GM23338 (cell line): ENCODE measurements at regions not wholly inside any gene's neighbourhood (a gene's known extent, or its start where the extent isn't known, plus 50 kb on each side); places are given as distances from the start of the nearest gene placed in this dataset.

Source experiments
- ATAC-seq: fragments of 200-7000 bp; cut with Tn5 transposase; 3 replicates; pipeline ENCODE4 v1.9.1; 2020
- DNase-seq: peaks from one replicate; pipeline ENCODE4 v3.0.0-alpha.2; 2015; ENCODE audit warnings: low spot score
- H2AFZ ChIP-seq: fragments of 200-600 bp; sonication (generic); 2 replicates; pipeline ENCODE4 v1.8.0; 2016; ENCODE audit warnings: antibody characterized with exemption, mild to moderate bottlenecking, moderate library complexity
- H3F3A ChIP-seq: fragments of 200-600 bp; sonication (generic); replicated peaks from 2 replicates; pipeline ENCODE4 v1.8.0; 2017; ENCODE audit warnings: antibody characterized with exemption, mixed run types, low read depth
- H3K27ac ChIP-seq: fragments of 200-600 bp; sonication (generic); 2 replicates; pipeline ENCODE4 v1.6.1; 2016; ENCODE audit warnings: low read depth
- H3K27me3 ChIP-seq: fragments of 200-600 bp; sonication (generic); 2 replicates; pipeline ENCODE4 v1.8.0; 2016; ENCODE audit warnings: mild to moderate bottlenecking, mixed run types, moderate library complexity; ENCODE audit not compliant: insufficient read depth
- H3K36me3 ChIP-seq: fragments of 200-600 bp; sonication (generic); 2 replicates; pipeline ENCODE4 v1.8.0; 2016; ENCODE audit warnings: mild to moderate bottlenecking; ENCODE audit not compliant: insufficient read depth
- H3K4me1 ChIP-seq: fragments of 200-600 bp; sonication (generic); 2 replicates; pipeline ENCODE4 v1.8.0; 2016; ENCODE audit warnings: mild to moderate bottlenecking, moderate library complexity; ENCODE audit not compliant: insufficient read depth
- H3K4me2 ChIP-seq: fragments of 200-600 bp; sonication (generic); 2 replicates; pipeline ENCODE4 v1.7.1; 2017; ENCODE audit warnings: mixed run types
- H3K4me3 ChIP-seq: fragments of 200-600 bp; sonication (generic); 2 replicates; pipeline ENCODE4 v1.6.1; 2016; ENCODE audit warnings: mixed run types
- H3K79me2 ChIP-seq: fragments of 200-600 bp; sonication (generic); replicated peaks from 2 replicates; pipeline ENCODE4 v1.8.0; 2017; ENCODE audit warnings: mild to moderate bottlenecking; ENCODE audit not compliant: insufficient read depth
- H3K9me2 ChIP-seq: fragments of 200-600 bp; sonication (generic); 2 replicates; pipeline ENCODE4 v1.8.0; 2017; ENCODE audit not compliant: insufficient read depth
- H4K20me1 ChIP-seq: fragments of 200-600 bp; sonication (generic); replicated peaks from 2 replicates; pipeline ENCODE4 v1.8.0; 2017; ENCODE audit warnings: mild to moderate bottlenecking; ENCODE audit not compliant: insufficient read depth
- H3K27ac Mint-ChIP-seq: 2 replicates; pipeline ENCODE4 v1.8.0; 2020; ENCODE audit warnings: inconsistent platforms, mild to moderate bottlenecking, moderate library complexity, mixed read lengths
- H3K27me3 Mint-ChIP-seq: 3 replicates; pipeline ENCODE4 v1.8.0; 2022; ENCODE audit warnings: low read depth, mild to moderate bottlenecking, moderate library complexity, mixed read lengths, inconsistent platforms; ENCODE audit not compliant: insufficient read depth, poor library complexity
- H3K36me3 Mint-ChIP-seq: 3 replicates; pipeline ENCODE4 v1.8.0; 2021; ENCODE audit warnings: low read depth, mild to moderate bottlenecking, inconsistent platforms, moderate library complexity, mixed read lengths
- H3K4me1 Mint-ChIP-seq: 3 replicates; pipeline ENCODE4 v1.8.0; 2020; ENCODE audit warnings: mild to moderate bottlenecking, inconsistent platforms, mixed read lengths
- H3K4me3 Mint-ChIP-seq: 3 replicates; pipeline ENCODE4 v1.8.0; 2021; ENCODE audit warnings: moderate library complexity, mild to moderate bottlenecking, inconsistent platforms, mixed read lengths
- H3K9me3 Mint-ChIP-seq: 3 replicates; pipeline ENCODE4 v1.8.0; 2020; ENCODE audit warnings: moderate library complexity, mild to moderate bottlenecking, inconsistent platforms, mixed read lengths
- CREB1 ChIP-seq: fragments of 250-450 bp; sonication (Bioruptor Pico); IDR thresholded peaks from 2 replicates; pipeline ENCODE4 v1.5.0; 2020; ENCODE audit warnings: low read depth, mild to moderate bottlenecking, moderate library complexity
- EZH2 ChIP-seq: fragments of 200-600 bp; sonication (generic); IDR thresholded peaks from one replicate; pipeline ENCODE4 v1.8.0; 2017; ENCODE audit warnings: antibody characterized with exemption, mild to moderate bottlenecking, low read depth; ENCODE audit not compliant: unreplicated experiment
- EZH2phosphoT487 ChIP-seq: fragments of 200-600 bp; sonication (generic); IDR thresholded peaks from one replicate; pipeline ENCODE4 v1.8.1; 2018; ENCODE audit warnings: antibody characterized with exemption; ENCODE audit not compliant: unreplicated experiment
- JUNB ChIP-seq: IDR thresholded peaks from one replicate; pipeline ENCODE4 v1.6.1; 2016; ENCODE audit warnings: antibody characterized with exemption; ENCODE audit not compliant: unreplicated experiment
- NANOG ChIP-seq: IDR thresholded peaks from 2 replicates; pipeline ENCODE4 v1.6.1; 2016; ENCODE audit warnings: antibody characterized with exemption, borderline replicate concordance
- POLR2AphosphoS5 ChIP-seq: IDR thresholded peaks from 2 replicates; pipeline ENCODE4 v1.6.1; 2016; ENCODE audit warnings: antibody characterized with exemption, low read depth
- STAT1 ChIP-seq: IDR thresholded peaks from one replicate; pipeline ENCODE4 v1.6.1; 2016; ENCODE audit warnings: antibody characterized with exemption; ENCODE audit not compliant: unreplicated experiment
- ZNF114 ChIP-seq: fragments of 250-450 bp; sonication (Bioruptor Pico); IDR thresholded peaks from 2 replicates; pipeline ENCODE4 v1.5.0; 2020; ENCODE audit warnings: mild to moderate bottlenecking, moderate library complexity
- TF ChIP-seq, protein P1 (sequence below), 2 experiments: fragments of 200-600 bp in 1 of 2; sonication (generic) in 1 of 2; conservative IDR thresholded peaks; 2 replicates each; pipeline versions ENCODE4 v1.5.1 to v1.6.1; 2016 to 2017; ENCODE audit warnings: antibody characterized with exemption in 2 of 2, low read depth in 2 of 2, mild to moderate bottlenecking in 2 of 2, moderate library complexity in 1 of 2
- TF ChIP-seq, protein P2 (sequence below): IDR thresholded peaks from 2 replicates; pipeline ENCODE4 v1.6.1; 2016; ENCODE audit warnings: antibody characterized with exemption
- TF ChIP-seq, protein P3 (sequence below): fragments of 250-450 bp; sonication (Bioruptor Pico); IDR thresholded peaks from 2 replicates; pipeline ENCODE4 v1.5.0; 2020; ENCODE audit warnings: mild to moderate bottlenecking, moderate library complexity

DNA sequence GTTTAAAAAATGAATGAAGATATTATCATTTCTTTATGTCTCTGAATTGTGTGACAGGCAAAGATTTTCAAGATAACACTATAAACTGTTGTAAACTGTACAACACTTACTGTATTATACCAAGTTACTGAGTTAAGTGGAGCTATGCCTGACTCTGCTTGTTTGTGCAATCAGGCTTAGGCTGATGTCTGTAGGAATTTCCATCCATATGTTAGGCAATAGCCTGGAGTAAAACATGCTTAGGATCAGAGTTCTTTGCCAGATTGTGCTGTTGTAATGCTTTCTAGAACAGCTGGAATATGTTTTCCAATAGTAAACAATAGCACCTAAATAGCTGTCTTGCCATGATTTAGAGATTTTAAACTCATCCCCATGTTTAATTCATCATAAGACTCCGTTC is 1496.7 kb downstream of the CDH11 start:
- no peaks in the 10 kb centered on the region for H3K27me3 ChIP-seq
- no peaks in the 10 kb centered on the region for H3K27me3 Mint-ChIP-seq
- no peak overlapping the region for H3K27ac Mint-ChIP-seq
- no peaks in the 10 kb centered on the region for H3F3A ChIP-seq
- H3K4me1 Mint-ChIP-seq, result peaks cover 12% of the 10 kb centered on the region
- no peak overlapping the region for H3K4me3 ChIP-seq
- H3K9me2 ChIP-seq, result no peaks in the 10 kb centered on the region
- no peaks in the 10 kb centered on the region for H3K79me2 ChIP-seq
- ATAC-seq (no peak), DNase-seq (no peak)
- H4K20me1 ChIP-seq, result no peaks in the 10 kb centered on the region
- peaks cover under 1% of the 10 kb centered on the region; the same call in 1 of the 3 replicates for H3K36me3 Mint-ChIP-seq
- H3K4me3 Mint-ChIP-seq, result no peak overlapping the region
- H3K4me2 ChIP-seq, result no peak overlapping the region
- H3K9me3 Mint-ChIP-seq, result peaks cover 1% of the 10 kb centered on the region; the same call in 1 of the 3 replicates
- H3K27ac ChIP-seq, result no peak overlapping the region
- no peak for TF ChIP-seq CREB1 (CRISPR knock-in tag)
- TF ChIP-seq ZNF114 (CRISPR knock-in tag), result no peak
- no peak for TF ChIP-seq POLR2AphosphoS5
- no peak for TF ChIP-seq EZH2phosphoT487
- no peak for TF ChIP-seq STAT1
- TF ChIP-seq EZH2, result no peak
- TF ChIP-seq, protein P1, sequence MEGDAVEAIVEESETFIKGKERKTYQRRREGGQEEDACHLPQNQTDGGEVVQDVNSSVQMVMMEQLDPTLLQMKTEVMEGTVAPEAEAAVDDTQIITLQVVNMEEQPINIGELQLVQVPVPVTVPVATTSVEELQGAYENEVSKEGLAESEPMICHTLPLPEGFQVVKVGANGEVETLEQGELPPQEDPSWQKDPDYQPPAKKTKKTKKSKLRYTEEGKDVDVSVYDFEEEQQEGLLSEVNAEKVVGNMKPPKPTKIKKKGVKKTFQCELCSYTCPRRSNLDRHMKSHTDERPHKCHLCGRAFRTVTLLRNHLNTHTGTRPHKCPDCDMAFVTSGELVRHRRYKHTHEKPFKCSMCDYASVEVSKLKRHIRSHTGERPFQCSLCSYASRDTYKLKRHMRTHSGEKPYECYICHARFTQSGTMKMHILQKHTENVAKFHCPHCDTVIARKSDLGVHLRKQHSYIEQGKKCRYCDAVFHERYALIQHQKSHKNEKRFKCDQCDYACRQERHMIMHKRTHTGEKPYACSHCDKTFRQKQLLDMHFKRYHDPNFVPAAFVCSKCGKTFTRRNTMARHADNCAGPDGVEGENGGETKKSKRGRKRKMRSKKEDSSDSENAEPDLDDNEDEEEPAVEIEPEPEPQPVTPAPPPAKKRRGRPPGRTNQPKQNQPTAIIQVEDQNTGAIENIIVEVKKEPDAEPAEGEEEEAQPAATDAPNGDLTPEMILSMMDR (conservative IDR thresholded peaks at IDR 0.05; ENCODE audit: low read depth in 2 of 2), result no peak
- TF ChIP-seq, protein P2, sequence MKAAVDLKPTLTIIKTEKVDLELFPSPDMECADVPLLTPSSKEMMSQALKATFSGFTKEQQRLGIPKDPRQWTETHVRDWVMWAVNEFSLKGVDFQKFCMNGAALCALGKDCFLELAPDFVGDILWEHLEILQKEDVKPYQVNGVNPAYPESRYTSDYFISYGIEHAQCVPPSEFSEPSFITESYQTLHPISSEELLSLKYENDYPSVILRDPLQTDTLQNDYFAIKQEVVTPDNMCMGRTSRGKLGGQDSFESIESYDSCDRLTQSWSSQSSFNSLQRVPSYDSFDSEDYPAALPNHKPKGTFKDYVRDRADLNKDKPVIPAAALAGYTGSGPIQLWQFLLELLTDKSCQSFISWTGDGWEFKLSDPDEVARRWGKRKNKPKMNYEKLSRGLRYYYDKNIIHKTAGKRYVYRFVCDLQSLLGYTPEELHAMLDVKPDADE, result no peak
- TF ChIP-seq JUNB, result no peak
- TF ChIP-seq NANOG, result no peak
- H3K36me3 ChIP-seq, result no peaks in the 10 kb centered on the region
- H3K4me1 ChIP-seq, result peaks cover 7% of the 10 kb centered on the region
- H2AFZ ChIP-seq, result no peak overlapping the region

DNA sequence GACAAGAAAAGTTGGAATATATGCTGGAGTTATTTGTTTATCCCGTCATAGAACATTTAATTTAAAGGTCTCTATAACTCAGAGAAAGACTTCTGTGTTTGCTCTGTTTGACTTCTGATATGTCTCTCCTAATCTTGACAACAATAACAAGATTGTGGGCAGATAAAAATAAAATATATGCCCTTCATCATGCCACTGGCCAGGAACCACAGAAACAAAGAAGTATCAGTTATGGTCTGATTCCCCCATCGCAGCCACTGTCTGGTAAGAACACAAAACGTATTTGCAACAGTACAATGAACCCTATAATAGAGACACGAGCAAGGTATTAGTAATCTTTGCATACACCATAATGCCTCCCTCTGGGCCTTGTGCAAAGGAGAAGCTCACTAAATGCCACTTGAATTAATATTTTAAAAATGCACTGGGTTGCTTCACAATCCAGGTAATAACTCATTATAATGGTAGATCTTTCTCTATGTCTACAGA is 1498.3 kb downstream of the CDH11 start:
- Histone ChIP-seq H3K79me2 (no peaks in the 10 kb centered on the region), H3K9me2 (no peaks in the 10 kb centered on the region), H2AFZ (no peak overlapping the region), H3K36me3 (no peaks in the 10 kb centered on the region), H3K4me2 (no peak overlapping the region), H3K27ac (no peak overlapping the region), H3F3A (no peaks in the 10 kb centered on the region), H4K20me1 (no peaks in the 10 kb centered on the region), H3K27me3 (no peaks in the 10 kb centered on the region), H3K4me3 (no peak overlapping the region), H3K4me1 (peaks cover 3% of the 10 kb centered on the region)
- no peaks in the 10 kb centered on the region for H3K36me3 Mint-ChIP-seq
- H3K9me3 Mint-ChIP-seq, result no peaks in the 10 kb centered on the region
- H3K27ac Mint-ChIP-seq, result no peak overlapping the region
- ATAC-seq, result no peak
- no peak for DNase-seq
- no peaks in the 10 kb centered on the region for H3K27me3 Mint-ChIP-seq
- H3K4me3 Mint-ChIP-seq, result no peak overlapping the region
- peaks cover 7% of the 10 kb centered on the region; the same call in 2 of the 3 replicates for H3K4me1 Mint-ChIP-seq
- TF ChIP-seq, protein P3, sequence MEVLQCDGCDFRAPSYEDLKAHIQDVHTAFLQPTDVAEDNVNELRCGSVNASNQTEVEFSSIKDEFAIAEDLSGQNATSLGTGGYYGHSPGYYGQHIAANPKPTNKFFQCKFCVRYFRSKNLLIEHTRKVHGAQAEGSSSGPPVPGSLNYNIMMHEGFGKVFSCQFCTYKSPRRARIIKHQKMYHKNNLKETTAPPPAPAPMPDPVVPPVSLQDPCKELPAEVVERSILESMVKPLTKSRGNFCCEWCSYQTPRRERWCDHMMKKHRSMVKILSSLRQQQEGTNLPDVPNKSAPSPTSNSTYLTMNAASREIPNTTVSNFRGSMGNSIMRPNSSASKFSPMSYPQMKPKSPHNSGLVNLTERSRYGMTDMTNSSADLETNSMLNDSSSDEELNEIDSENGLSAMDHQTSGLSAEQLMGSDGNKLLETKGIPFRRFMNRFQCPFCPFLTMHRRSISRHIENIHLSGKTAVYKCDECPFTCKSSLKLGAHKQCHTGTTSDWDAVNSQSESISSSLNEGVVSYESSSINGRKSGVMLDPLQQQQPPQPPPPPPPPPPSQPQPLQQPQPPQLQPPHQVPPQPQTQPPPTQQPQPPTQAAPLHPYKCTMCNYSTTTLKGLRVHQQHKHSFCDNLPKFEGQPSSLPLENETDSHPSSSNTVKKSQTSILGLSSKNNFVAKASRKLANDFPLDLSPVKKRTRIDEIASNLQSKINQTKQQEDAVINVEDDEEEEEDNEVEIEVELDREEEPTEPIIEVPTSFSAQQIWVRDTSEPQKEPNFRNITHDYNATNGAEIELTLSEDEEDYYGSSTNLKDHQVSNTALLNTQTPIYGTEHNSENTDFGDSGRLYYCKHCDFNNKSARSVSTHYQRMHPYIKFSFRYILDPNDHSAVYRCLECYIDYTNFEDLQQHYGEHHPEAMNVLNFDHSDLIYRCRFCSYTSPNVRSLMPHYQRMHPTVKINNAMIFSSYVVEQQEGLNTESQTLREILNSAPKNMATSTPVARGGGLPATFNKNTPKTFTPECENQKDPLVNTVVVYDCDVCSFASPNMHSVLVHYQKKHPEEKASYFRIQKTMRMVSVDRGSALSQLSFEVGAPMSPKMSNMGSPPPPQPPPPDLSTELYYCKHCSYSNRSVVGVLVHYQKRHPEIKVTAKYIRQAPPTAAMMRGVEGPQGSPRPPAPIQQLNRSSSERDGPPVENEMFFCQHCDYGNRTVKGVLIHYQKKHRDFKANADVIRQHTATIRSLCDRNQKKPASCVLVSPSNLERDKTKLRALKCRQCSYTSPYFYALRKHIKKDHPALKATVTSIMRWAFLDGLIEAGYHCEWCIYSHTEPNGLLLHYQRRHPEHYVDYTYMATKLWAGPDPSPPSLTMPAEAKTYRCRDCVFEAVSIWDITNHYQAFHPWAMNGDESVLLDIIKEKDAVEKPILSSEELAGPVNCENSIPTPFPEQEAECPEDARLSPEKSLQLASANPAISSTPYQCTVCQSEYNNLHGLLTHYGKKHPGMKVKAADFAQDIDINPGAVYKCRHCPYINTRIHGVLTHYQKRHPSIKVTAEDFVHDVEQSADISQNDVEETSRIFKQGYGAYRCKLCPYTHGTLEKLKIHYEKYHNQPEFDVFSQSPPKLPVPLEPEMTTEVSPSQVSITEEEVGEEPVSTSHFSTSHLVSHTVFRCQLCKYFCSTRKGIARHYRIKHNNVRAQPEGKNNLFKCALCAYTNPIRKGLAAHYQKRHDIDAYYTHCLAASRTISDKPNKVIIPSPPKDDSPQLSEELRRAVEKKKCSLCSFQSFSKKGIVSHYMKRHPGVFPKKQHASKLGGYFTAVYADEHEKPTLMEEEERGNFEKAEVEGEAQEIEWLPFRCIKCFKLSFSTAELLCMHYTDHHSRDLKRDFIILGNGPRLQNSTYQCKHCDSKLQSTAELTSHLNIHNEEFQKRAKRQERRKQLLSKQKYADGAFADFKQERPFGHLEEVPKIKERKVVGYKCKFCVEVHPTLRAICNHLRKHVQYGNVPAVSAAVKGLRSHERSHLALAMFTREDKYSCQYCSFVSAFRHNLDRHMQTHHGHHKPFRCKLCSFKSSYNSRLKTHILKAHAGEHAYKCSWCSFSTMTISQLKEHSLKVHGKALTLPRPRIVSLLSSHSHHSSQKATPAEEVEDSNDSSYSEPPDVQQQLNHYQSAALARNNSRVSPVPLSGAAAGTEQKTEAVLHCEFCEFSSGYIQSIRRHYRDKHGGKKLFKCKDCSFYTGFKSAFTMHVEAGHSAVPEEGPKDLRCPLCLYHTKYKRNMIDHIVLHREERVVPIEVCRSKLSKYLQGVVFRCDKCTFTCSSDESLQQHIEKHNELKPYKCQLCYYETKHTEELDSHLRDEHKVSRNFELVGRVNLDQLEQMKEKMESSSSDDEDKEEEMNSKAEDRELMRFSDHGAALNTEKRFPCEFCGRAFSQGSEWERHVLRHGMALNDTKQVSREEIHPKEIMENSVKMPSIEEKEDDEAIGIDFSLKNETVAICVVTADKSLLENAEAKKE (CRISPR knock-in tag), result no peak
- TF ChIP-seq STAT1 (no peak), ZNF114 (CRISPR knock-in tag) (no peak), CREB1 (CRISPR knock-in tag) (no peak)
- TF ChIP-seq, protein P2, result no peak
